ENCODE measurements at regions not wholly inside any gene's neighbourhood (a gene's known extent, or its start where the extent isn't known, plus 50 kb on each side); places are given as distances from the start of the nearest gene placed in this dataset.
"Not testable (repeated sequence)": the region's sequence is repeated elsewhere in the genome, so short reads cannot be mapped to it uniquely, and the experiment has no call there.

DNA sequence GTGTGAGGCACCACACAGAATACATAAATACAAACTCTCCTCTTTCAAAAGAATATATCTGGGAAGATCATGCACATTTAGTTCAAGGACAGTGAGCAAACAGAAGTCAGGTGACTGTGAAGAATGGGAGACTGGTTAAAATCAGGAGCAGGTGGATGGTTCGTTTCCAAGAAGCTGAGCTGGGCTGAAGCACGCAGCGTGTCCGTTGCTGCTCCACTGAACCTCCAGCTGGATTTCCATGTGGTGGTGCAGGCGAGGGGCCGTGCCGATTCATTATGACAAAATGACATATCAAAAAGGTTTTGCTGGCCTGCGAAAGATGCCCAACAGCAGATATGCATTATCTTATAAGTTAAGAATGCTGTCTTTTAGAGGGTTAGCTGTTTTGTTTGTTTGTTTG lies 66.0 kb downstream of the OLIG1 start:
- Histone ChIP-seq H3K36me3 (ENCODE audit: control insufficient read depth, insufficient read depth, low read length, severe bottlenecking) (no peaks in the 10 kb centered on the region), H3K27me3 (replicated peaks; ENCODE audit: control insufficient read depth, insufficient read depth, low read length) (peaks cover 80% of the 10 kb centered on the region), H3K4me3 (ENCODE audit: low read length) (no peak overlapping the region), H3K9ac (ENCODE audit: low read length) (no peak overlapping the region), H3K9me3 (ENCODE audit: control insufficient read depth, low read length) (no peaks in the 10 kb centered on the region), H3K4me1 (ENCODE audit: control insufficient read depth, insufficient read depth, low read length) (no peaks in the 10 kb centered on the region)
- no peak for DNase-seq (ENCODE audit: low read depth)

DNA sequence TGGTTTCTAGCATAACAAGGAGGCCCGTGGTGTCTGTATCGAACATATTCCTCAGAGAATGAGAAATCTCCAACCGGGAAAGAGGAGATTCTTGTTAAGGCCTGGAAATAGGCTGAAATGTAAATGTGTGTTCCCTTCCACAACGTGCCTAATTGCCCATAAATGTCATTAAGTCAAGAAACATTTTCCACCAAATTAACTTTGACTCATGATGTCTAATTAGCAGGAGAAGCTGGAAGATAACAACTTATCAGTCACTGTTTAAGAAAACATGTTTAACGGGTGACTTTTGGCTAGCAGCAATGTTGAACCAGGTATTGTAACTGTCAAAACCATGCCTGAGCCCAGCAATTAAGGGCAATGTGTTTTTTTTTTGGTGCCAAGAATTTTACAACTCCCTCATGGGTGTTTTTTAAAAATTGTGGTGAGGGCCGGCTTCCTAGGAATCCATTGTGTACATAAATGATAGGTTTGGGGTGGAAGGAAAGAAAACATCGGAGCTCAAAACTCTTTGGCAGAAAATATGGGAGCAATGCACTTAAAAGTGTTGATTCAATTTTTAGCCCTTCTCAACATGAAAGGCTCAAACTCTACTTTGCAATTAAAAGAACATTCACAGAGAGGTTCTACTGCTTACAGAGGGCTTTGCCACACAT lies 67.0 kb downstream of the OLIG1 start:
- no peak overlapping the region for H3K4me3 ChIP-seq (ENCODE audit: low read length)
- peaks cover 72% of the 10 kb centered on the region for H3K27me3 ChIP-seq (replicated peaks; ENCODE audit: control insufficient read depth, insufficient read depth, low read length)
- no peaks in the 10 kb centered on the region for H3K4me1 ChIP-seq (ENCODE audit: control insufficient read depth, insufficient read depth, low read length)
- H3K9ac ChIP-seq (ENCODE audit: low read length) = no peak overlapping the region
- no peak for DNase-seq (ENCODE audit: low read depth)
- H3K9me3 ChIP-seq (ENCODE audit: control insufficient read depth, low read length) = no peaks in the 10 kb centered on the region
- H3K36me3 ChIP-seq (ENCODE audit: control insufficient read depth, insufficient read depth, low read length, severe bottlenecking) = no peaks in the 10 kb centered on the region

DNA sequence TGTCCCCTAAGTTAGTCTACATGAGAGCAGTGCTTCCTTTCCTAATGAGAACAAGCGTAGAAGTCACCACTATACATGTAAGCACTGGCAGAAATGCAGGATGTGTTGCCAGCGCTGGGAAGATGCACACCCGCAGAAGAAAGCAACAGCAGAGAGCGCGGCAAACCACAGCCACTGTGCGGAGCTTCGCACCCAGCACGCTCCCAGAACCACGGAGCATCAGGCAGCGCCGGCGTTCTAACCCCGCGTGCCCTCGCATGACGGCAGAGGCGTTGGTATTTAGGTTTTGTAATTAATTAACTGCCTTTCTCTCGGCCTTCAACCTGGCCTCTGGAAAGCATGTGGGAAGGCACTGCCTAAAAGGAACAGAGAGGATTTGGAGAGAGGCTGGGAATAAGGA lies 69.1 kb downstream of the OLIG1 start:
- Histone ChIP-seq H3K27me3 (replicated peaks; ENCODE audit: control insufficient read depth, insufficient read depth, low read length) (peaks cover 69% of the 10 kb centered on the region), H3K9ac (ENCODE audit: low read length) (no peak overlapping the region), H3K4me1 (ENCODE audit: control insufficient read depth, insufficient read depth, low read length) (no peaks in the 10 kb centered on the region), H3K4me3 (ENCODE audit: low read length) (no peak overlapping the region), H3K9me3 (ENCODE audit: control insufficient read depth, low read length) (no peaks in the 10 kb centered on the region), H3K36me3 (ENCODE audit: control insufficient read depth, insufficient read depth, low read length, severe bottlenecking) (no peaks in the 10 kb centered on the region)
- no peak for DNase-seq (ENCODE audit: low read depth)

DNA sequence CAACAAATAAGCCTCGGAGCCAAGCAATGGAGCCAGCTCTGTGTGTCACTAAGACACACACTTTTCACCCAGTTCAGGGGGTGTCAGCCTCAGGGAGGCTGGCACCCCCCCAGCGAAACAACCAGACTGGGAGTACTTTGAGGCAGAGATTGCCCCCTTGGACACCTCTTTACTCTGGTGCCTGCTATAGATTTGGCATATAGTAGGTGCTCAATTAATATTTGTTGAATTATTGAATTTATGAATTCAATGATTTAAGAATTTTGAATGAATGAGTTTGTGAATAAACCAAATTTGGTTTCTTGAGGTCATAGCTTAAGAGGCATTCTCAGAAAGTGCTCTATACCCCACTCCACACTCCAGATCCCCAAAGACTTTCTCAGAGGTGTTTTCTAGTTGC lies 70.3 kb downstream of the OLIG1 start:
- no peak for DNase-seq (ENCODE audit: low read depth)
- peaks cover 67% of the 10 kb centered on the region for H3K27me3 ChIP-seq (replicated peaks; ENCODE audit: control insufficient read depth, insufficient read depth, low read length)
- H3K36me3 ChIP-seq (ENCODE audit: control insufficient read depth, insufficient read depth, low read length, severe bottlenecking) = no peaks in the 10 kb centered on the region
- no peak overlapping the region for H3K4me3 ChIP-seq (ENCODE audit: low read length)
- no peaks in the 10 kb centered on the region for H3K9me3 ChIP-seq (ENCODE audit: control insufficient read depth, low read length)
- no peaks in the 10 kb centered on the region for H3K4me1 ChIP-seq (ENCODE audit: control insufficient read depth, insufficient read depth, low read length)
- H3K9ac ChIP-seq (ENCODE audit: low read length) = no peak overlapping the region

DNA sequence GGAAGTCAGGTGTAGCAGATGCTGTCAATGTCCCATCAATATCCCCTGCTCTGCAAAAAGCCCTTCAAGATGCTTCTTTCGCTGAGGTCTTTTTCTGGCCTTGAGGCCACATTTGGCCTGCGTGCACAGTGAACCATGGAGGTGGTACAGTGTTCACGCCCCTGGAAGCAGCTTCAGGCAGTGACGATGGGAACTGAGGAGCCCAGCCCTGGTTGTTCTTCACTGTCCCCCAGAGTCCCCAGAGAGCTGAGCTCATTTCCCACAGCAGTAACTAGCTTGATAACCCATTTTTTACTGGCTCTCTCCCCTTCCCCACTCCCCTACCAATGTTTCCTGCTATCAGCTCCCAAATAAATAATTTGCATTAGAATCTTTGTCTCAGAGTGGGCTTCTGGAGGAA lies 76.5 kb downstream of the OLIG1 start:
- no peaks in the 10 kb centered on the region for H3K9me3 ChIP-seq (ENCODE audit: control insufficient read depth, low read length)
- H3K4me3 ChIP-seq (ENCODE audit: low read length) = no peak overlapping the region
- H3K36me3 ChIP-seq (ENCODE audit: control insufficient read depth, insufficient read depth, low read length, severe bottlenecking) = no peaks in the 10 kb centered on the region
- DNase-seq (ENCODE audit: low read depth) = no peak
- H3K9ac ChIP-seq (ENCODE audit: low read length) = no peak overlapping the region
- peaks cover 66% of the 10 kb centered on the region for H3K27me3 ChIP-seq (replicated peaks; ENCODE audit: control insufficient read depth, insufficient read depth, low read length)
- H3K4me1 ChIP-seq (ENCODE audit: control insufficient read depth, insufficient read depth, low read length) = no peaks in the 10 kb centered on the region

DNA sequence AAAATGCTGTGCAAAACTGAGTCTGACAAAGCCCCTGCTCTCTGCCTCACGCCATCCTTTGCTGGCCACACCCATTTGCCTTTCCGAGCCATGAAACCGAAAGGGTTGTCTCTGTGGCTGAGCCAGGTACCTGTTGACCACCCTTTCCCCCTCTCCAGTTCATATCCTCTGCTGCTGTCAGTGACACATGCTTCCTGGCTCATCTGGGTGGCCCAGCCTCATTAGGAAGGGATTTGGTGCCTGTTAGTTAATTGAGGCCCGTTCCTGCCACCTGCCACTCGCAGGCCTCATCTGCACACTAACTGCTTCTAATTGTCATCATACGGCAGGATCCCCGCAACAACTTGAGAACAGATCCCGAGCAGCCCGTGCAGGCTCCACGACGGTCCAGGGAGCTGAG lies 79.2 kb downstream of the OLIG1 start:
- Histone ChIP-seq H3K27me3 (replicated peaks; ENCODE audit: control insufficient read depth, insufficient read depth, low read length) (peaks cover 64% of the 10 kb centered on the region), H3K4me1 (ENCODE audit: control insufficient read depth, insufficient read depth, low read length) (no peaks in the 10 kb centered on the region), H3K9me3 (ENCODE audit: control insufficient read depth, low read length) (no peaks in the 10 kb centered on the region), H3K4me3 (ENCODE audit: low read length) (no peak overlapping the region), H3K9ac (ENCODE audit: low read length) (no peak overlapping the region), H3K36me3 (ENCODE audit: control insufficient read depth, insufficient read depth, low read length, severe bottlenecking) (no peaks in the 10 kb centered on the region)
- no peak for DNase-seq (ENCODE audit: low read depth)

DNA sequence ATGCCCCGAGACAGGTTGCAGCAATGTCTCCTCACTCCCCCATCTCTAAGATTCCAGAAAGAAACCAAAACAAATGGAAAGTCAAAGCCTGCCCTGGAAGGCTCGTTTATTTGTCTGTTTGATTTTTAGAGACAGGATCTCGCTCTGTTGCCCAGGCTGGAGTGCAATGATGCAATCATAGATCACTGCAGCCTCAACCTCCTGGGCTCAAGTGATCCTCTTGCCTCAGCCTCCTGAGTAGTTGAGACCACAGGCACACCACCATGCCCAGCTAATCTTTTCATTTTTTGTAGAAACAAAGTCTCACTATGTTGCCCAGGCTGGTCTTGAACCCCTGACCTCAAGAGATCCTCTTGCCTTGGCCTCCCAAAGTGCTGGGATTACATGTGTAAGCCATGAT lies 78.8 kb upstream of the IFNAR2 start:
- not testable (repeated sequence) for H3K9ac ChIP-seq (ENCODE audit: low read length); H3K9me3 ChIP-seq (ENCODE audit: control insufficient read depth, low read length); H3K36me3 ChIP-seq (ENCODE audit: control insufficient read depth, insufficient read depth, low read length, severe bottlenecking); H3K4me1 ChIP-seq (ENCODE audit: control insufficient read depth, insufficient read depth, low read length); H3K4me3 ChIP-seq (ENCODE audit: low read length); DNase-seq (ENCODE audit: low read depth)
- peaks cover 51% of the 10 kb centered on the region for H3K27me3 ChIP-seq (replicated peaks; ENCODE audit: control insufficient read depth, insufficient read depth, low read length)

DNA sequence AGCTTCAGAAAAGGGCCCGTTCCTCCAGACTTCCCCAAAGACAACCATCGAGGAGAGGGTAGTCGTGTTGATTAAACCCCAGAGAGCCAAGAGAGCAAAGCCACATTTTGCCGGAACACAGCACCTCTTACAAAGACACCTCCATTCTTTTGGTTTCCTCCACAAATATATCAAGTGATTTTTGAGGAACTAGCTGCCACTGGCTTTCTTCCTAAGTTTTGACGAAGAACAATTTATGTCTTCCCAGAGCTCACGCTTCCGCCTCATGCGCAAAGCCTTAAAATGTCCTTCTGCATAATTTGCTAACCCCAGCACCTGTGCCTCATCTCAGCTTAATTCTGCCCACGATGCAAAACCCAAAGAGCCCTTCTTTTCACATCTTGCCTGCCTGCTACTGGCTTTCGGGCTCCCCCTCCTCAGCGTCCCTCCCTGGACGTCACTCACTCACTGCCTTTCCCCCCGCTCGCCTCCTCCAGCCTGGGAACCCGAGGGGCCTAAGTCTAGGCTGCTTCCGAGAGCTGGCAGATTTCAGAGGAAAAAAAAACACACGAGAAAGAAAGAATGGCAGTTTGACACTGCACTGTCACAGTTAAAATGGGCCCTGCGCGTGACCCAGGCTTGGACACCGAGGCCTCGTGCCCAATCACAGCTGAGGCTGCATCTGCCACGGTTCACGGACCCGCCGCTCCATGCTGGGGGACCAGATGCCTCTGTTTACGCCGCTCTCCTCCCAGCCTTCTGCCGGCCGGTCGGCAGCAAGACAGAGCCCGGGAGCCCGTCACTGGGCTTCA lies 77.6 kb upstream of the IFNAR2 start:
- no peaks in the 10 kb centered on the region for H3K9me3 ChIP-seq (ENCODE audit: control insufficient read depth, low read length)
- H3K9ac ChIP-seq (ENCODE audit: low read length) = no peak overlapping the region
- no peaks in the 10 kb centered on the region for H3K4me1 ChIP-seq (ENCODE audit: control insufficient read depth, insufficient read depth, low read length)
- no peak for DNase-seq (ENCODE audit: low read depth)
- no peaks in the 10 kb centered on the region for H3K36me3 ChIP-seq (ENCODE audit: control insufficient read depth, insufficient read depth, low read length, severe bottlenecking)
- H3K4me3 ChIP-seq (ENCODE audit: low read length) = no peak overlapping the region
- peaks cover 44% of the 10 kb centered on the region for H3K27me3 ChIP-seq (replicated peaks; ENCODE audit: control insufficient read depth, insufficient read depth, low read length)

DNA sequence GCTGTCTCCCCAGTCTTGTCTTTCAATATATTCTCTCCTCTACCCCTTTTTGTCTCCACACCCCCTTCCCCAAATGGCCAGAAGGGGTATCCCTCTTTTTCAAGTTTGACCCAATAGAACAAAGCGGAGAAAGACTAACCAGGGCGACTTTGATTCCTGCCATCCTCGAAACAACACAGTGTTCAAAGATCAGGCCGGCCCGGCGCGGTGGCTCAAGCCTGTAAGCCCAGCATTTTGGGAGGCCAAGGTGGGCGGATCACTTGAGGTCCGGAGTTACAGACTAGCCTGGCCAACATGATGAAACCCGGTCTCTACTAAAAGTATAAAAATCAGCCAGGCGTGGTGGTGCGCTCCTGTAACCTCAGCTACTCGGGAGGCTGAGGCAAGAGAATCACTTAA lies 77.0 kb upstream of the IFNAR2 start:
- Histone ChIP-seq H3K9me3 (ENCODE audit: control insufficient read depth, low read length) (peaks cover under 1% of the 10 kb centered on the region), H3K4me1 (ENCODE audit: control insufficient read depth, insufficient read depth, low read length) (no peaks in the 10 kb centered on the region), H3K9ac (ENCODE audit: low read length) (no peak overlapping the region), H3K36me3 (ENCODE audit: control insufficient read depth, insufficient read depth, low read length, severe bottlenecking) (no peaks in the 10 kb centered on the region), H3K27me3 (replicated peaks; ENCODE audit: control insufficient read depth, insufficient read depth, low read length) (peaks cover 43% of the 10 kb centered on the region), H3K4me3 (ENCODE audit: low read length) (no peak overlapping the region)
- DNase-seq (ENCODE audit: low read depth) = no peak

DNA sequence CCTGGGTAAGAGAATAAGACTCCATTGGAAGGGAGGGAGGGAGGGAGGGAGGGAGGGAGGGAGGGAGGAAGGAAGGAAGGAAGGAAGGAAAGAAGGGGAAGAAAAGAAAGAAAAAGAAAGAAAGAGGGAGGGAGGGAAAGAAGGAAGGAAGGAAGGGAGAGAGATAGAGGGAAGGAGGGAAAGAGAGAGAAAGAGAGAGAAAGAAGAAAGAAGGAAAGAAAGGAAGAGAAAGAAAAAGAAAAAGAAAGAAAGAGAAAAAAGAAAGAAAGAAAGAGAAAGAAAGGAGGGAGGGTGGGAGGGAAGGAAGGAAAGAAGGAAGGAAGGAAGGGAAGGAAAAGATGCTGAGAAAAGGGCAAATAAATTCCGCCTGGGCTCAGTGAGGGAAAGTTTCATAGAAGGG lies 74.7 kb upstream of the IFNAR2 start:
- Histone ChIP-seq H3K4me3 (ENCODE audit: low read length) (no peak overlapping the region), H3K4me1 (ENCODE audit: control insufficient read depth, insufficient read depth, low read length) (no peaks in the 10 kb centered on the region), H3K36me3 (ENCODE audit: control insufficient read depth, insufficient read depth, low read length, severe bottlenecking) (no peaks in the 10 kb centered on the region), H3K27me3 (replicated peaks; ENCODE audit: control insufficient read depth, insufficient read depth, low read length) (peaks cover 44% of the 10 kb centered on the region), H3K9ac (ENCODE audit: low read length) (no peak overlapping the region), H3K9me3 (ENCODE audit: control insufficient read depth, low read length) (peaks cover 17% of the 10 kb centered on the region)
- no peak for DNase-seq (ENCODE audit: low read depth)

DNA sequence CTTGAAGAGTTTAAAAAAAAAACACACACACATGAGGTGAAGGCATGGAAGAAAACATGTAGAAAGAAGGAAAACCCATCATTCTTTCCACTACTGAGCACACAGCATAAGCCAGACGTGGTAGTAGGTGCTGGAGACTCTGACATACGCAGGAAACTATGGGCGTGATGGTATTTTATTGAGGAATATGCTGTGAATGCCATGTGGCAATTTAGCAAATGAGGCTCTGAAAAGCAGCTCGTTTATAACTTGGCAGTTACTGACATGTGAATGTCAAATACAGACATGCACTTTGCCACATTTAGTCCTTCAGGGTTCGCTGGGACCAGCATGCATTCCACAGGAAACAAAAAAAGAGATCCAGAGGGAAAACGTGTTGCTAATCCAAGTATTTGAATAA lies 74.3 kb upstream of the IFNAR2 start:
- no peaks in the 10 kb centered on the region for H3K36me3 ChIP-seq (ENCODE audit: control insufficient read depth, insufficient read depth, low read length, severe bottlenecking)
- peaks cover 17% of the 10 kb centered on the region for H3K9me3 ChIP-seq (ENCODE audit: control insufficient read depth, low read length)
- no peak overlapping the region for H3K9ac ChIP-seq (ENCODE audit: low read length)
- no peak for DNase-seq (ENCODE audit: low read depth)
- H3K27me3 ChIP-seq (replicated peaks; ENCODE audit: control insufficient read depth, insufficient read depth, low read length) = peaks cover 46% of the 10 kb centered on the region
- H3K4me3 ChIP-seq (ENCODE audit: low read length) = no peak overlapping the region
- no peaks in the 10 kb centered on the region for H3K4me1 ChIP-seq (ENCODE audit: control insufficient read depth, insufficient read depth, low read length)
